GM18873 (cell line): ENCODE measurements at regions not wholly inside any gene's neighbourhood (a gene's known extent, or its start where the extent isn't known, plus 50 kb on each side); places are given as distances from the start of the nearest gene placed in this dataset.

Source experiments
- ATAC-seq: cut with Tn5 transposase; IDR thresholded peaks from one replicate; pipeline ENCODE4 v1.9.1; 2021; ENCODE audit warnings: mild to moderate bottlenecking, moderate library complexity, moderate number of reproducible peaks; ENCODE audit not compliant: unreplicated experiment, low FRiP score

DNA sequence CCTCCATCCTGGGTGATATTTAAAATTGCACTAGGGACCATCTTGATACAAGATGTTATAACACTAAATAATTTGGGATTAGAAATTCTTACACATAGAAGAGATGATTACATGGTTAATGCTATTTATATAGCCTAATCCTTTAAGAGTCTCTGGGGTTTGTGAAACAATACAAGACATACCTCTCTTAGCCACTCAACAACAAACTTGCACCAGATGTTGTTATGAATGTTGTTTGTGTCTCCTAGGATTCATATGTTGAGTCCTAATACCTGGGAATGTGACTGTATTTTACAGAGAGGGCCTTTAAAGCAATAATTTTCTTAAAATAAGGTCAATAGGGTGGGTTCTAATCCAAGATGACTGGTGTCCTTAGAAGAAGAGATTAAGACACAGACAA lies 678.3 kb downstream of the NYAP2 start:
- no peak for ATAC-seq

DNA sequence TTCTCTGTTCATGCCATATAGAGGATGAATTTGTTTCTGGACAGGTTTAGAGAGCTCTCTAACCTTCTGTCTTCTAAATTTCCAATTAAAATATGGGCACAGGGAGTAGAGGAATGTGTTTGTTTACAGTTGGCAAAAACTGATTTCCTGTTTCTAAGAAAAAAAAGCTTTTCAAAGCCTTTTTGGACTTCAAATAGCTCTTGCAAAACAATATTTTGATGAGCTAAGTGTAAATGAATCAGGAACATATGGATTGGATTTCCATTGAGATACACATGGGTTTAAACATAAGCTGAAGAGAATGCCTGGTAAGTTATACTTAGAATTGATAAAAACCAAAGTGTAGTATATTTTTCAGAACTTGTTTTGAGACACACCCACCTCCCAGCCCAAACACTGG lies 677.5 kb downstream of the NYAP2 start:
- ATAC-seq, result no peak

DNA sequence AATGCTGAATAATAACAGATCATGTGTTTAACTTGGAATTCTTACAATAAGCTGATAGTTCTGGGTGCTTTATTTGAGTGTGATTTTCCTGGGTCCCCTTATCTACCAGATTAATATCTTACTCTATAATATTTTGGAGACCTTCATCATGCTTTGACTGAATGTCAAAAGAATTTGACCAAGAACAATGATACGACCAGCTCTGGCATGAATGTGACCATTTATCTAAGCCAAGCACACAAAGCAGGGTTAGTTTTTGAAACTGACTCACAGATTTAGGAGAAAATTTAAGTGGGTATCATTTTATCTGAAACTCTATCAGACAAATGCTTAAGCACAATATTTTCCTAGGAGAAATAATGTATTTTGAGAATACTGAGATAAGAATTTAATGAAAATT lies 677.0 kb downstream of the NYAP2 start:
- no peak for ATAC-seq

DNA sequence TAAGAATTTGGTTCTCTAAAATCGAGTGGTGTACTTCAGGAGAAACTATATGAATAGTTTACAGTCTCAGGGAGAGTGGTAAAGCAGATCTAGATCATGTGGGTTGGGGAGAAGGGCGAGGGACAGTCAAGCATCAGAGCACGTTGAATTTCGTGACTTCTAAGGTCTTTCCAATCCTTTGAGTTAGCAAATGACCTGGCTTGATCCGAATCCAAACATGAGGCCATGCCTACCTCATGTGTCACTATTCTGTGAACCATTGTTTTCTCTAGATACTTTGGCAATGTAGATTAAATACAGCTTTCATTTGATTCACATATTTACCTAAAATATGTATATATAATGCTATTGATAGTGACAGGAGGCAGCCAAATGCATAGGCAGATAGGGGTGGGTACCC lies 674.9 kb downstream of the NYAP2 start:
- no peak for ATAC-seq

DNA sequence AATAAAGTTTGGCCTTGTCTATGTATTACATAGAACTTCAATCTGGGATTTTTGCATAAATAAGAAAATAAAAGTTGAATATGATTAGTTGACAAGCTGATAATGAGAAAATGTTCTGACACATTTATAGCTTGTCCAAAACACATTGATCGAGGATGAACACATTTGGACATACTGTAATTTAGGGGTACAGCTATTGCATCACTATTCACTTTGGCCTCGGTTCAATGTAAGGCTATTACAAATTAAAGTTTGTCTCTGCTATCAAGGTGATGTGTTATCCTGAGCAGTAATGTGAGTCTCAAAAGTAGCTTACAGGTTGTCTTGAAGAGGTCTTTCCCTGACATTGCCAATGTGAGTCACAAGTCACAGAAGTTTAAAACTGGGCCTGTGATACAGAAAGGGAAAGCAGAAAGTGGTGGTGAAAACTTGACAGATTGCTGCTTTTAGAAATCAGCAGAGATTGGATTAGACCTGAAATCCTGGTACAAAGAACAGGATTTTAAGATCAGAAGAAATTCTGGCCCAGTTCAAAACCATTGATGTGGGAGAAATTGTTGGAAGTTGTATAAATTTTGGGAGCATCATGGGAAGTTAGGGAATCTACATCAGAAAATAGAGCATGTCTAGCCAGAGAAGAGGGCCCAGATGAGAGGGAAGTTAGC lies 674.1 kb downstream of the NYAP2 start:
- ATAC-seq, result no peak

DNA sequence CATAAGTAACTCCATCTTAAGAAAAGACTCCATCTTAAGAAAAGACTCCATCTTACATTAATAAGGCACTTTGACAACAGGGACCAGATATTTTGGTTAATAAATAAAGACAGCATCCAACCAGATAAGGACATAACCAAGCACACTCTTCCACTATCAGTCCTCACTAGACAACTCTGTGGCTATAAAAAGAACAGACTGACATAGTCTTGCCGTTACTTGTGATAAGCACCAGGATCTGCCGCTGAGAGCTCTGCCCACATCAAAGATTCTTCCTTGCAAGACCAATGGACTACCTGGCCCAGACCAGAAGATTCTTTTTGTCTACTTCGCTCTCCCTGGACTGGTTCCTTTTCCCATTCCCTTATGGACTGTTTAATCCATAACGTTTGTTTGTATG lies 667.4 kb downstream of the NYAP2 start:
- ATAC-seq, result no peak

DNA sequence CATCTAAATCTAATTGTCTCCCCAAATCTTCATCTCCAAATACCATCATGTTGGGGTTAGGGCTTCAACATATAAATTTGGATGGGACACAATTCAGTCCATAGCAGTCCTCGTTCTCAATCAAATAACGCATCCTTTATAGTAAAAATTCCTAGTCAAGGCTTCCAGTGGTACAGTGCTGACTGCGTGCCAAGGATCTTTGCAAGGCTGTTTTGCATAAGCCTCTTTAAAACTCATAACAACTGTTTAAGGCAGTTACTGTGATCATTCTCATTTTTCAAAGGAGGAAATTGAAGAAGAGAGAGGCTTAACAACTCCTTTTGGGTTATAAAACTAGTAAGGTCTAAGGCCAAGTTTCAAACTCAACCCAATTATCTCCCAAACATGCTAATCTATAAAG lies 666.9 kb downstream of the NYAP2 start:
- no peak for ATAC-seq

DNA sequence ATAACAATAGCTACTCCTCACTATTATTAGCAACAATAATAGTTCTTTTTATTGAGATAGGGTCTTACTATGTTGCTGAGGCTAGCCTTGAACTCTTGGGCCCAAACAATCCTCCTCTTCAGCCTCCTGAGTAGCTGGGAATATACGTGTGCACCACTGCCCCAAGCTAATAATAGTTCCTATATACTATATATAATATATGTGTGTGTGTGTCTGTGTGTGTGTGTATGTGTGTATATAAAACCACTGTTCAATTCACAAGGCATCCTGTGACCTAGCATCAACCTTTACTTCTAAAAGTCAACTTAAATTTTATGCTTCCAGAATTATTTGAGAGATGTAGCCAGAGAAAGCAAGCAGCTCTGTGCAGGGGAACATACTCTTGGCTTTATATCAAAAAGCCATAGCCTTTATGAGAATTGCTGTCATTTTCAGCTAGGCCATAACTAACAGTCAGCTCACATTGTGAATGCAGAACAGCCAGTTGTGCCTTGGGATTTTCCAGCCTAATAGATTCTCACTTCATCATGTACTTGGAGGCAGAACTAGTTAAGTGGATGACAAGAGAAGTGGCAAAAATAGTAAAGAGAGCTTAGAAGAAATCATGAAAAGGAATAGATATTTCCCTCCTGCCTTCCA lies 665.5 kb downstream of the NYAP2 start:
- no peak for ATAC-seq

DNA sequence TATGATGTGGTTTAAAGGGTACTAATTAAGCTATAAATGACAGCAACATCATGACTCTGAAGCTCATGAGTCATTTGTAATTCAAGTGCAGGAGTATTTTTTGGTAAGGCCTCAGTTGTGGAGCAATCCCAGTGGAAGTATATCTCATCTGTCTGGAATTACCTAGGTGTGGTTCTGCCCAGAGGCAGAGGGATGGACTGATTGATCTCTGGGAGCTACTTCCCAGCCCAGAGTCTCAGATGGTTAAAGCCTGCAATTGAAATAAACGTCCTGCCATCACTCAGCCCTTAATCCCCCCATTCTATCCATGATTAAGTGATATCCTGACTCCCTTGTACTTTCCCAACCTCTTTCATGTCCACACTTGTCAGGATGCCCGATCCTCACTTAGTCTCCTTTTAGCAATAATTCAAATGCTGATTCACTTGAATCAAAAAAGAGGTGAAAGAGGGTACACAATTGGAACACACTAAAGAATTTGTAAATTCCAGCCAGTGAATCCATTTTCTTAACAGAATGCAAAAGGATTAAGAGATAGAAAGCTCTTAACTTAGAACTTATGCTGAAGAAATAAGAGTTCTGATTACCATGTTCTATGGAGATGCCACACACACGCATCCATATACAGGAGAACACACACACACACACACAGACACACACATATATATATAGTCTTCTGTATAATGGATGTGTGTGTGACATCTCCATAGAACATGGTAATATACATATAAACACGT lies 664.4 kb downstream of the NYAP2 start:
- ATAC-seq, result no peak

DNA sequence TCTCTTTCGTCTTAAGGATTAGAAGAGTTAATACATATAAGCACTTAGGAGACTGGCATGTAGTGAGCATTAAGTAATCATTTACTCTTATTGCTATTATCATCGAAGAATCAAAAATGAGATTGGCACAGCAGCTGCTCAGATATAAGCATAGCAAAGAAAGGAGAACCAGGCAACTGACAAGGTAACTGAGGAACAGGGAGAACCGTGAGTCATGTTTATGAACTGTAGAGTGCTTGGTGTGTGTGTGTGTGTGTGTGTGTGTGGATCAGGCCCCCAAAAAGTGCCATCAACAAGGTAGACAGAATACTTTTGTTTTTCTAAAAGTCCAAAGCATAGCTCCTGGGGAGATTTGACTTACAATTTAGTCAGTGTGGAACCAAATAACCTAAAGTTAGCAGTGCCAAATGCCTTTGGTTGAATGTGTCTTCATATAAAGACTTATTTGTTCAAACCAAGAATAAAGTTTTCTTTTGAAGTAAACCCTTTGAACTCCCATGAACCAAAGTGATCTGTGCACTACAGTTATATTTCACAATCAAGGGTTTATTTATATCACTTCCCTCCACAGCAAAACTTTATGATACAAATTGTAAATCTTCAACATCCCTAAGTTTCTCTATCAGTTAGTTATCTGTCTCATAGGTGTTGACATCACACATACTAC lies 660.6 kb downstream of the NYAP2 start:
- ATAC-seq, result no peak

DNA sequence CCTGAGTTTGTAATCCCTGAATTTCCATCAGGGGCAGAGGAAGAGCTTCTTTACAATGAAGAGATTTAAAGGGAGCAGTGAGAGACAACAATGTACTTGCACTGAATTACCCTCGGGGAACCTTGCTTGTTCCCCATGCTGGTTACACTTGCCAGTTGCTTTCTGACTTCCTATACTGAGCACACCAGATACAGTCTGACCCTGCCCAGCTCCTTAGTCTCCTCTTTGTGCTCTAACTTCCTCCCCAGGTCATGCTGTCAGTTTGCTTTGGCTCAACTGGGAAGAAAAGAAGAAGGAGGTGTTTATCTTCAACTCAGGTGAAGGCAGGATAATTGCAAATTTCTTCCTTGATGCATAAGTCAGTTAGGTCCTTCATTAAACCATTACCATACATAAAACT lies 658.4 kb downstream of the NYAP2 start:
- no peak for ATAC-seq

DNA sequence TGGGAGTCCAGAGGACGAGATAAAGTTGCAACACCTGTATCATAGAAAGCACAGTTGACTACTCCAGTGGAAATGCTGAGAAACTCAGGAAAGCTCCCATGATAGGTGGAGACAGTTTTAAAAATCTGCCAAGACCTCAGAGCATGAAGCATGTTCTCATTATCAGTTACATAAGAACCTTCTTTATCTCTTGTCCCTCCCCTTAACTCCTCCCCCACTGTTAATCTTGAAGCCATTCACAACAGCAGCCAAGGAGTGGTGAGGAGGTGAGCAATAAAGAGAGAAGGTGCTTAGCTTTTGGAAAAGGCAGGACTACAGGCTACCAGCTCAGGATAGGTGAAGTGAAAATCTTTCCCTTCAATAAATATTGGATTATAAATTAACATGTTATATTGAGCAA lies 657.9 kb downstream of the NYAP2 start:
- ATAC-seq, result no peak

DNA sequence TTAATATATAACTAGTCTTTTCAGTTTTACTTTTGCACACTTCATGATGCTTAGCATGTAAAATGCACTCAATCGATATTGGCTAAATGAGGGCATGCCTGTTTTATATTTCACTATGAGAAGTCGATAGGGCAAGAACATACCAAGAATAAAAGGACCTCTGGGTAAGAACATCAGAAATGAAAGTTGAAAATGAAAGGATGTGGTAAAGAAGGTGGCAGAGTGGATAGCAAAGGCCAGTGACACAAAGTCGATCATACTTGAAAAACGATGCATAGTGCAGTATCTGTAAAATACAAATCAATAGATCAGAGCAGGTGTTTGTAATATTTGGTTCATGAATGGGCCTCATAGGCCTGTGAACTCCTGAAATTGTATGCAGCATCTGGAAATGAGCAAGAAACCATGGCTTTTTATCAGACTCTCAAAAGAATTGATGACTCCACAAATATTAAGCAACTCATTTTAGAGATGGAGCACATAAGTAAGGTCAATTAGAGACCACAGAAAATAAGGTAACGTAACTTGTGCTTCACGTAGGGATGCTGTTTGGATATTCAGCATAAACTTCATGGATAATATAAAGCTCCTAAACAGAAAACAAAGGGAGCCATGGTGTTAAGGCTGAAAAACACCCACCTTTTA lies 653.4 kb downstream of the NYAP2 start:
- ATAC-seq, result no peak

DNA sequence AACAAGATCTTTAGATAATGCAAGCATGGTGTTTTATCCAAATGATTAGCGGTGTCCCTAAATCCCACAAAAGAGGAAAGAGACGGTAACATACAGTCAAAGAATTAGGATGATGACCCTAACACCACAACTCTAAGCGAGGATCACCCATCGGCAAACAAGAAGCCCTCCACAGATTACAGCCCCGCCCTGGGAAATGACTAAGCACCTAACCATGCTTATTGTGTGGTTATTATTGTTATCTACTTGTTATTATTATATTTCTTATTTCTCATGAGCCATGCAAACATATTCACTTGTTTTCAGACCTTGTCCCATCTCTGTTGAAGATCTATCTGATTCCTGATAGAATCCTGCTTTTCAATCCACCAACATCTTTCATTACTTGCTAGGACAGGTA lies 651.3 kb downstream of the NYAP2 start:
- no peak for ATAC-seq

DNA sequence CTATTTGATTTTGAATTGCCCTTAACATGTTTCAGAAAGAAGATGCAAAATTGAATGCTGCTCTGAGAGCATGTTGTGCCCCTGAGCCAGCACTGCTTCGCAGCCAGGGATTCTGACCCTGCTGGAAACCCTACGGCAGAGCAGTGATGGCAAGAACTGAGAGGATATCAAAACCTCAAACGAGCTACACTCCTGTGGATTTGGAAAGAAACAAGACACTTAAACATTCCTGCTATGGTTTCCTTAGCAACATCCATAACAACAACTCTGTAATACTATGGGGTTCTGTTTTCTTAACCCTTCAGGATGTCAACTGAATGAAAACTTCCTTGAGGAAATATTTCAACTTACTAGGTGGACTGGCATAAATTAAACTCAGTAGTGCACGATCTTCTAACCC lies 649.1 kb downstream of the NYAP2 start:
- no peak for ATAC-seq

DNA sequence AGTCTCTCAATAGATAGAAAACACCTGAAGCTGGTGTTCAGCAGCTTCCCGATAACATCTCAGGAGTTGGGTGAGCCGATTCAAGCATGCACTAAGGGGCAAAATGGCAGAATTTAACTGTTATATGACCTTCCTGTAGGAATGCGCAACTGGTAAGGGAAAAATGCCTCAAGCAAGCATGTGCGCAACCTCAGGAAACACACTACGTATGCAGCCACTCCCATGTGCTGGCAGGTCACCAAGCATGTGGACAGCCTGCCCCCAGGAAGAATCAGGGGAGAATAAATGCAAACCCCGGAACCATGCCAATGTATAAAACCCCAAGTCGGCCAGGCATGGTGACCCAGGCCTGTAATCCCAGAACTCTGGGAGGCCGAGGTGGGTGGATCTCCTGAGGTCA lies 645.6 kb downstream of the NYAP2 start:
- ATAC-seq, result no peak

DNA sequence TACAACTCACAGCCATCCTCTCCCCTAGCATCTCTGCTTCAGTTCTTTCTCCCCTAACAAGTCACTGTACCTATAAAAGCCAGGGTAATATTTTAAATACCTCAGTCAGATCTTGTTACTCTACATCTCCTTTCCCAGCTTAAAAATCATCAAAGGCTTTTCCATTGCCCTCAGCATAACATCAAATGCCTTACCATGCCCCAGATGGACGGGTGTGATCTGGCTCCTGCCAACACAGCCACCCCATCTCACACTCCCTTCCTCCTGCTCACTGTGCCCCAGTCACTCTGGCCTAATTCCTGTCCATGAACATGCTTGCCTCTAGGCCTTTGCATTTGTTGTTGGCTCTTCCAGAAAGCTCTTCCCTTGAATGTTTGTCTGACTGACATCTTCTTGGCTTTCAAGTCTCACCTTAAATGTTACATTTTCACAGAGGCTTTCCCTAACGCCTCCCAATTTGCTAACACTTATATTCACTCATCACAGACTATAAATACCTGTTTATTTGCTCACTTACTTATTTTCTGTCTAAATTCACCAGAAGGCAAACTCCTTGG lies 640.9 kb downstream of the NYAP2 start:
- ATAC-seq, result no peak

DNA sequence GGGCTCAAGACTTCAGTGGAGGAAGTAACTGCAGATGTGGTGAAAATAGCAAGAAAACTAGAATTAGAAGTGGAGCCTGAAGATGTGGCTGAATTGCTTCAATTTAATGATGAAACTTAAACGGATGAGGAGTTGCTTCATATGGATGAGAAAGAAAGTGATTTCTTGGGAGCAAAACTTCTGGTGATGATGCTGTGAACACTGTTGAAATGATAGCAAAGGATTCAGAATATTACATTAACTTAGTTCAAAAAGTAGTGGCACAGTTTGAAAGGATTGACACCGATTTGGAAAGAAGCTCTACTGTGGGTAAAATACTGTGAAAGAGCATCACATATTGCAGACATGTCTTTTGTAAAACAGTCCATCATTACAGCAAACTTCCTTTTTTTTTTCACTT lies 638.0 kb downstream of the NYAP2 start:
- no peak for ATAC-seq

DNA sequence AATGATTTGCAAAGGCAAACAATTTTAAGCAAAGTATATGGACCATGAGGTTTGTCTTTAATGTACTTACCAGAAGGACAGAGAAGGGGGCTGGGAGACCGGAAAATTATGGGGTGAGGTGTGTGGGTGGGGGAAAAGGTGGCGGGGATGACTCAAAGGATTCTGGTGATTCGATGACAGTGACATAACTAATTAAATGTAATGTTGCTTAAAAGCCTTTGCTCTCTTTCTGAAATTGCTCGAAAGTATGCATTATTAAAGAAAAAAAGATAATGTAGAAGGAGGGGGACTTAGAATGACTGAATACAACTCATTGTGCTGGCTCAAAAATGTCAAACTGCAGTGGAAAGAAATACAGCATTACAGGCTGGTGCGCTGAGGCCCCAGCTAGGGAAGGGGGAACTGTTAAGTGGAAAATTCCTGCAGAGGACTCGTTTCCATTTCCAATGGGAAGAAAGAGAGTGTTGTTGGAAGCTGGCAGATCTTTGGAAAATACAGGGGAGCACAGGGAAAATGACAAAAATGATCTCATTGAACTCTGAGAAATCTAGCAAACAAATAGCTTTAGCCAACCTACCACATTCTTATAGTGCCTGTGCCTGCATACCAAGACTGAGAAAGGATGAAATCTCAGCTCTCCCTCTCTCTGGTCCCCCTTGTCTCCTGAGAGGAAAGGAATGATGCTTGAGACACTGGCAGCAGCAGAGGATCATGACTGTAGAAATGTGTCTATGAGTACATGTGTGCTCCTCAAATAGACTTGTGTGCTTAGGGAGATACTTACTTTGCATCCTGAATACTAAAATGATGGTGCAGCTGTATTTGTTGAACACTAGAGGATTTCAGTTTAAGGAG lies 632.4 kb downstream of the NYAP2 start:
- no peak for ATAC-seq
